DMS 273 treated with DMSO at 0.1 percent for 48 hours (cell line): ENCODE measurements at regions not wholly inside any gene's neighbourhood (a gene's known extent, or its start where the extent isn't known, plus 50 kb on each side); places are given as distances from the start of the nearest gene placed in this dataset.
"Not testable (repeated sequence)": the region's sequence is repeated elsewhere in the genome, so short reads cannot be mapped to it uniquely, and the experiment has no call there.

Experiments
- DNase-seq: peaks from one replicate; lab custom pipeline; 2025; lab: John Stamatoyannopoulos, UW

GRCh38 chr7:81361769-81362312, 408.0 kb downstream of the HGF start:
- DNase-seq: no peak

GRCh38 chr7:81355911-81356310, 413.9 kb downstream of the HGF start:
- no peak for DNase-seq

GRCh38 chr7:81349044-81349443, 420.8 kb downstream of the HGF start:
- no peak for DNase-seq

- no peak for DNase-seq
Observed at GRCh38 chr7:81339946-81340345, 421.1 kb upstream of the SEMA3C start.

- DNase-seq: no peak
Observed at GRCh38 chr7:81333536-81333935, 414.7 kb upstream of the SEMA3C start.

- DNase-seq: no peak
Observed at GRCh38 chr7:81333004-81333403, 414.2 kb upstream of the SEMA3C start.

- no peak for DNase-seq
Observed at GRCh38 chr7:81331061-81332018, 412.5 kb upstream of the SEMA3C start.

GRCh38 chr7:81330108-81330507, 411.3 kb upstream of the SEMA3C start:
- DNase-seq: no peak

GRCh38 chr7:81327468-81328266, 408.8 kb upstream of the SEMA3C start:
- DNase-seq: no peak

GRCh38 chr7:81321949-81322348, 403.1 kb upstream of the SEMA3C start:
- no peak for DNase-seq

GRCh38 chr7:81317741-81318140, 398.9 kb upstream of the SEMA3C start:
- DNase-seq: no peak

- DNase-seq: no peak
Observed at GRCh38 chr7:81308643-81309322, 389.9 kb upstream of the SEMA3C start.

- no peak for DNase-seq
Observed at GRCh38 chr7:81301815-81302214, 383.0 kb upstream of the SEMA3C start.

- DNase-seq: no peak
Observed at GRCh38 chr7:81300753-81301152, 381.9 kb upstream of the SEMA3C start.

- no peak for DNase-seq
Observed at GRCh38 chr7:81299711-81300110, 380.9 kb upstream of the SEMA3C start.

GRCh38 chr7:81298951-81299666, 380.3 kb upstream of the SEMA3C start:
- DNase-seq: peak; percentile 20

GRCh38 chr7:81297317-81297716, 378.5 kb upstream of the SEMA3C start:
- no peak for DNase-seq

GRCh38 chr7:81296726-81297125, 377.9 kb upstream of the SEMA3C start:
- DNase-seq: no peak

GRCh38 chr7:81294897-81295515, 376.2 kb upstream of the SEMA3C start:
- no peak for DNase-seq

- DNase-seq: no peak
Observed at GRCh38 chr7:81293806-81294205, 375.0 kb upstream of the SEMA3C start.

- not testable (repeated sequence) for DNase-seq
Observed at GRCh38 chr7:81286754-81287153, 367.9 kb upstream of the SEMA3C start.
